ENCODE measurements at regions not wholly inside any gene's neighbourhood (a gene's known extent, or its start where the extent isn't known, plus 50 kb on each side); places are given as distances from the start of the nearest gene placed in this dataset.

GRCh38 chrX:130523460-130524394 is 121.9 kb downstream of the RBMX2 start:
- TF ChIP-seq CTCF (IDR thresholded peaks at IDR 0.05; ENCODE audit: low read depth, low read length), result no peak
- Histone ChIP-seq H3K4me3 (ENCODE audit: low read depth, low read length) (peak overlapping the region; percentile 58), H3K36me3 (no peaks in the 10 kb centered on the region), H3K9me3 (no peaks in the 10 kb centered on the region), H3K4me1 (no peaks in the 10 kb centered on the region), H3K27me3 (no peaks in the 10 kb centered on the region)
- peak; percentile 65 for DNase-seq

GRCh38 chrX:130524476-130525194 is 122.8 kb downstream of the RBMX2 start:
- no peak for DNase-seq
- TF ChIP-seq CTCF (IDR thresholded peaks at IDR 0.05; ENCODE audit: low read depth, low read length), result no peak
- Histone ChIP-seq H3K27me3 (no peaks in the 10 kb centered on the region), H3K36me3 (no peaks in the 10 kb centered on the region), H3K4me1 (no peaks in the 10 kb centered on the region), H3K4me3 (ENCODE audit: low read depth, low read length) (peak overlapping the region; percentile 58), H3K9me3 (no peaks in the 10 kb centered on the region)

- Histone ChIP-seq H3K4me1 (no peaks in the 10 kb centered on the region), H3K4me3 (ENCODE audit: low read depth, low read length) (no peak overlapping the region), H3K36me3 (no peaks in the 10 kb centered on the region), H3K9me3 (no peaks in the 10 kb centered on the region), H3K27me3 (no peaks in the 10 kb centered on the region)
- DNase-seq, result no peak
- no peak for TF ChIP-seq CTCF (IDR thresholded peaks at IDR 0.05; ENCODE audit: low read depth, low read length)
These were observed 127.7 kb downstream of the RBMX2 start for GRCh38 chrX:130529531-130529930.

- H3K9me3 ChIP-seq, result no peaks in the 10 kb centered on the region
- no peak for DNase-seq
- TF ChIP-seq CTCF (IDR thresholded peaks at IDR 0.05; ENCODE audit: low read depth, low read length), result no peak
- no peaks in the 10 kb centered on the region for H3K4me1 ChIP-seq
- no peaks in the 10 kb centered on the region for H3K36me3 ChIP-seq
- no peak overlapping the region for H3K4me3 ChIP-seq (ENCODE audit: low read depth, low read length)
- H3K27me3 ChIP-seq, result no peaks in the 10 kb centered on the region
These were observed 129.3 kb downstream of the RBMX2 start for GRCh38 chrX:130531066-130531465.

- no peak overlapping the region for H3K4me3 ChIP-seq (ENCODE audit: low read depth, low read length)
- peak; percentile 45 for DNase-seq
These were observed 138.0 kb downstream of the RBMX2 start for GRCh38 chrX:130539721-130540321.

More at GRCh38 chrX:130539721-130540321, 138.0 kb downstream of the RBMX2 start:
- Histone ChIP-seq H3K4me1 (no peaks in the 10 kb centered on the region), H3K27me3 (no peaks in the 10 kb centered on the region), H3K9me3 (no peaks in the 10 kb centered on the region), H3K36me3 (no peaks in the 10 kb centered on the region)
- peak; percentile 72 for TF ChIP-seq CTCF (IDR thresholded peaks at IDR 0.05; ENCODE audit: low read depth, low read length)
